Epithelial cell of prostate (primary cell): ENCODE measurements at regions not wholly inside any gene's neighbourhood (a gene's known extent, or its start where the extent isn't known, plus 50 kb on each side); places are given as distances from the start of the nearest gene placed in this dataset.
A peak's percentile ranks its signal among the peaks of the same experiment; 100 is the strongest.
"Not testable (repeated sequence)": the region's sequence is repeated elsewhere in the genome, so short reads cannot be mapped to it uniquely, and the experiment has no call there.

Source experiments
- DNase-seq: peaks from one replicate; pipeline ENCODE4 v3.0.0-alpha.2; 2011; ENCODE audit warnings: low read depth, low spot score
- H3K27ac ChIP-seq: fragments of 450-650 bp; 2 replicates; pipeline ENCODE4 v1.5.1; 2017; ENCODE audit warnings: mild to moderate bottlenecking

- no peak overlapping the region for H3K27ac ChIP-seq
- DNase-seq: no peak
Measured at GRCh38 chr1:96498744-96499340, 222.7 kb upstream of the PTBP2 start.

DNA sequence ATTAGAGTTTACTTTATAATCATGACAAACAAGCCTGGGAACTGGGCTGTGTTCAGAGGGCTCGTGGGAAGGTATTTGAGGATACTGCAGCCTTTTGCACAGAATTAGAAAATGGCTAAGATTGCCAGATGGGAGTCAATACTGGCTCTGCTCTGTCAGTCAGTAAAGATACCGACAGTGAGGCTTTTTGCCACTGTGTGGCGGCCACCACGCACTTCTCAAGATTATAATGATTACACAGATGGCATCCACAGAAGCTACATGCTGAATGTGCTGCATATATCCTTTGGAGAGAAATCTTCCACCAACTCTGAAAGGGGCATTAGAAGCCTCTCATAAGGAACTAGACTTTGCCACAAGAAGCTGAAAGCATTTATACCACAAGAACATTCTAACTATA is 213.4 kb upstream of the PTBP2 start:
- DNase-seq: no peak
- no peak overlapping the region for H3K27ac ChIP-seq

GRCh38 chr1:96509339-96509738 is 212.2 kb upstream of the PTBP2 start:
- no peak for DNase-seq
- H3K27ac ChIP-seq: no peak overlapping the region

- no peak for DNase-seq
- H3K27ac ChIP-seq: no peak overlapping the region
Measured at GRCh38 chr1:96509951-96510350, 211.6 kb upstream of the PTBP2 start.

DNA sequence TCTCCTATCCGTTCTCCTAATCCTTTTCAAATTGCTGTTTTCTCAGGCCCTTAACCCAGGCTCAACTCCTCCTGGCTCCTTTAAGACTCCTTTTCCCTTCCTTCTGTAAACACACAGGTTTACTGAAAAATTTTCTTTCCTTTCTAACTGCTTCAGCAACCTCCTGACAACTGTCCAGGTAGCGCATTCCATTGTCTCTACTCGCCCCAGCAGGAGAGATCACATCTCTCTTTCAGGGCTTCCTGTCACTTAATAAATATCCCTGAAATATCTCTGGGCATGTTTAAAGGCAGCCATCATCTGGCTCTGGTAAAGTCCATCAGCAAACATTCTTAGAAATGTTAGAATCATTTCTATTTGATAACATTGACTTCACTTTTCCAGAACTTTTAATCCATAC is 211.2 kb upstream of the PTBP2 start:
- no peak overlapping the region for H3K27ac ChIP-seq
- no peak for DNase-seq

- no peak overlapping the region for H3K27ac ChIP-seq
- no peak for DNase-seq
Measured at GRCh38 chr1:96510911-96511310, 210.7 kb upstream of the PTBP2 start.

GRCh38 chr1:96513136-96513535 is 208.4 kb upstream of the PTBP2 start:
- no peak for DNase-seq
- H3K27ac ChIP-seq: no peak overlapping the region

- H3K27ac ChIP-seq: no peak overlapping the region
- DNase-seq: no peak
Measured at GRCh38 chr1:96515430-96515829, 206.2 kb upstream of the PTBP2 start.

- no peak for DNase-seq
- H3K27ac ChIP-seq: no peak overlapping the region
Measured at GRCh38 chr1:96515925-96516324, 205.7 kb upstream of the PTBP2 start.

- no peak for DNase-seq
- no peak overlapping the region for H3K27ac ChIP-seq
Measured at GRCh38 chr1:96519851-96520578, 201.6 kb upstream of the PTBP2 start.

DNA sequence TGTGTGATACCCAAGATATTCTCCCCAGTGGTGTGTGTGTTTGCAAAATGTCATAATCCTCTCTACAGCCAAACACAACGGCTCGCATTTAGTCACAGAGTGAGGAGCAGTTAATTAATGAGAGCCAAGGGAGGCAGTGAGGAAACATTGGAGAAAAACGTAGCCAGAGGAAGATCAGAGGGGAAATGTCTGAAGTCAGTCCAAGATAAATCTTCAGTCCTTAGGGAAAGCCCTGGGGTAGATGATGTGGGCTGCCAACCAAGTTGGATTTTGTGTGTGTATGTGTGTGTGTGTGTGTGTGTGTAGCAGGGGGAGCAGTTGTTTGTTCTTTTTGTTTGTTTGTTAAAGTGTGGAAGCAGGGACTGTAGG is 201.0 kb upstream of the PTBP2 start:
- no peak overlapping the region for H3K27ac ChIP-seq
- no peak for DNase-seq

GRCh38 chr1:96521010-96521409 is 200.6 kb upstream of the PTBP2 start:
- no peak for DNase-seq
- H3K27ac ChIP-seq: no peak overlapping the region

GRCh38 chr1:96521994-96522760 is 199.4 kb upstream of the PTBP2 start:
- no peak overlapping the region for H3K27ac ChIP-seq

GRCh38 chr1:96522927-96523326 is 198.7 kb upstream of the PTBP2 start:
- no peak for DNase-seq
- no peak overlapping the region for H3K27ac ChIP-seq

More at GRCh38 chr1:96521994-96522760, 199.4 kb upstream of the PTBP2 start:
- peak; percentile 22 for DNase-seq

- DNase-seq: no peak
- no peak overlapping the region for H3K27ac ChIP-seq
Measured at GRCh38 chr1:96524100-96524499, 197.5 kb upstream of the PTBP2 start.

- H3K27ac ChIP-seq: no peak overlapping the region
- DNase-seq: no peak
Measured at GRCh38 chr1:96525657-96526557, 195.7 kb upstream of the PTBP2 start.

GRCh38 chr1:96528672-96529071 is 192.9 kb upstream of the PTBP2 start:
- DNase-seq, H3K27ac ChIP-seq: not testable (repeated sequence)

DNA sequence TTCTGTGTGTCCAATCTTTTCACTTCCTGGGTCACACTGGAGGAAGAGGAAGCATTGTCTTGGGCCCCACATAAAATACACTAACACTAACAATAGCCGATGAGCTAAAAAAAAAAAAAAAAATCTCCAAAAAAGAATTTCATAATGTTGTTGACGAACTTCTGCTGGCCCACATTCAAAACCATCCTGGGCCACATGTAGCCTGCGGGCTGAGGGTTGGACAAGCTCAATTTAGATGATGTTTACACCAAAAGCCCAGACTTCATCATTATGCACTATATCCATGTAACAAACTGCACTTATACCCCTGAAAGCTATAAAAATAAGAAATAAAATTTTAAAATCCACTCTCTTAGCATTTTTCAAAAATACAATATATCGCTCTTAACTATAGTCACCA is 187.8 kb upstream of the PTBP2 start:
- no peak overlapping the region for H3K27ac ChIP-seq
- DNase-seq: no peak

GRCh38 chr1:96536581-96536980 is 185.0 kb upstream of the PTBP2 start:
- no peak for DNase-seq
- no peak overlapping the region for H3K27ac ChIP-seq

GRCh38 chr1:96538111-96538641 is 183.4 kb upstream of the PTBP2 start:
- no peak for DNase-seq
- no peak overlapping the region for H3K27ac ChIP-seq
